Stimulated activated naive B cell treated with anti-CD40 and anti-IgM and Interleukin-4, amounts not matched to agents 10 μg/mL and 1 μg/mL and 100 μg/mL, for 72 hours (primary cell): ENCODE measurements at regions not wholly inside any gene's neighbourhood (a gene's known extent, or its start where the extent isn't known, plus 50 kb on each side); places are given as distances from the start of the nearest gene placed in this dataset.

ENCODE experiments used
- ATAC-seq, 2 donors: fragments of 150-1000 bp; cut with Tn5 transposase; replicated peaks; 2 replicates each; pipeline ENCODE4 v1.10.0; 2021; ENCODE audit warnings: moderate library complexity in 1 of 2
- DNase-seq: peaks from one replicate; pipeline ENCODE4 v3.0.0; 2021
- H3K27ac Mint-ChIP-seq: one replicate; pipeline ENCODE4 v1.8.0; 2022; ENCODE audit warnings: mild to moderate bottlenecking, mixed read lengths
- H3K27me3 Mint-ChIP-seq, 2 donors: one replicate each; pipeline ENCODE4 v1.8.0; 2022; ENCODE audit warnings: mixed read lengths in 2 of 2
- H3K36me3 Mint-ChIP-seq, 2 donors: one replicate each; pipeline ENCODE4 v1.8.0; 2022; ENCODE audit warnings: mixed read lengths in 2 of 2, mild to moderate bottlenecking in 1 of 2
- H3K4me1 Mint-ChIP-seq, 2 donors: one replicate each; pipeline ENCODE4 v1.8.0; 2022; ENCODE audit warnings: mixed read lengths in 2 of 2, mild to moderate bottlenecking in 1 of 2
- H3K4me3 Mint-ChIP-seq, 2 donors: one replicate each; pipeline ENCODE4 v1.8.0; 2022; ENCODE audit warnings: mild to moderate bottlenecking in 2 of 2, mixed read lengths in 2 of 2, moderate library complexity in 1 of 2
- H3K9me3 Mint-ChIP-seq, 2 donors: one replicate each; pipeline ENCODE4 v1.8.0; 2022; ENCODE audit warnings: mixed read lengths in 2 of 2, mild to moderate bottlenecking in 1 of 2

- ATAC-seq = no peak
- H3K4me3 Mint-ChIP-seq = no peak overlapping the region
These were observed 533.2 kb upstream of the TNP1 start for GRCh38 chr2:217392930-217393584.

DNA sequence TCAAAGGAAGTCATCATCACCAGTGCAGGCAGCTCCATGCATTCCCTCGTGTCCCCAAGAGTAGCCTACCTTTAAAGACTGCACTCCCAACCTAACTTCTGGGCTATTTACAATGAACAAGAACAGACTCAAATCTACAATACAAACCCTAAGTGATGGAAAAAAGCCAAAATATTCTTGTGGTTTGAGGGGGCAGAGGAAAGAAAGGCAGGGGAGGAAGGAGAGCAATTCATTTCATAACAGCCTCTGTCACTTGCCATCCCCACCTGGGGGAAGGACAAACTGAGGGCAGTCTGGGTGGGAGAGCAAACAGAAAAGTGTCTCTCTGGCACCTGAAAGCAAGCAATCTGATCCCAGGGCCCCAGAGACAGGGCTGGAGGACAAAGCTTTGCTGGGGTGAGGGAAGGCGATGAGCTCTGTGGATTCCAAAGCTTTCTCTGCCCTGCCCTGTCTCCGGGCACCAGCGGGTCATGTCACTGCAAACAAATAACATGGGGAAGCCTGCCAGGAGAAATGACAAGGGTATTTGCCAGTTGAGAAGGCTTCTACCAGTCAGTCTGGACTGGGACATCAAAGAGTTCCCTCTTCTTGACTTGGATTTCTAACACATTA lies 528.0 kb upstream of the TNP1 start:
- peaks cover 0 to 9% of the 10 kb centered on the region in 2 donors for H3K36me3 Mint-ChIP-seq
- no peak overlapping the region for H3K4me3 Mint-ChIP-seq
- ATAC-seq (no peak), DNase-seq (no peak)
- peaks cover 4 to 6% of the 10 kb centered on the region in 2 donors for H3K27me3 Mint-ChIP-seq
- no peak overlapping the region for H3K27ac Mint-ChIP-seq
- H3K4me1 Mint-ChIP-seq = no peaks in the 10 kb centered on the region
- peaks cover 10 to 15% of the 10 kb centered on the region in 2 donors for H3K9me3 Mint-ChIP-seq

More at GRCh38 chr2:217392930-217393584, 533.2 kb upstream of the TNP1 start:
- DNase-seq = no peak
- Mint-ChIP-seq H3K27ac (no peak overlapping the region), H3K27me3 (peaks cover 0 to 11% of the 10 kb centered on the region in 2 donors), H3K36me3 (peaks cover 0 to 9% of the 10 kb centered on the region in 2 donors), H3K4me1 (no peaks in the 10 kb centered on the region), H3K9me3 (peaks cover 10 to 16% of the 10 kb centered on the region in 2 donors)

- H3K27ac Mint-ChIP-seq = no peak overlapping the region
- peaks cover 4 to 6% of the 10 kb centered on the region in 2 donors for H3K27me3 Mint-ChIP-seq
- ATAC-seq (no peak), DNase-seq (no peak)
- H3K4me3 Mint-ChIP-seq = no peak overlapping the region
- peaks cover 0 to 5% of the 10 kb centered on the region in 2 donors for H3K9me3 Mint-ChIP-seq
- no peaks in the 10 kb centered on the region for H3K4me1 Mint-ChIP-seq
- peaks cover 0 to 4% of the 10 kb centered on the region in 2 donors for H3K36me3 Mint-ChIP-seq
These were observed 526.2 kb upstream of the TNP1 start for GRCh38 chr2:217386041-217386440.

DNA sequence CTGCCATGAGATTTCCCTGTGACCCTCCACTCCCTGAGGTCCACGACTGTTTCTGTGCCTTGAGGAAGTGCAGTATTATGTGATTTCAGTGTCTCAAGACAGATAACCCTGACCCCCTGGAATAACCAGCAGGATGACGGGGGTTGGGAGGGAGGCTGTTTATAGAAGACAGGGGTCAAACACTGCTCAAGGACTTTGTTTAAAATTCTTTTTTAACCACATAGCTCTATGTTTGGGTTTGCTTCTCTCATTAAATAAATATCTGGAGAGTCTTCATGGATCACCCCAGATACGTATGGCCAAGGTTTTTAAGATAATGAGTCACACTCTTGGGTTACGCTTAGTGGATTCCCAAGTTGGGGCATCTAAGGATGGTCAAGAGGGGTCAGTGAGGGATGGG lies 523.8 kb upstream of the TNP1 start:
- no peaks in the 10 kb centered on the region for H3K36me3 Mint-ChIP-seq
- no peaks in the 10 kb centered on the region for H3K9me3 Mint-ChIP-seq
- H3K4me3 Mint-ChIP-seq = no peak overlapping the region
- no peaks in the 10 kb centered on the region for H3K4me1 Mint-ChIP-seq
- no peak for DNase-seq
- H3K27me3 Mint-ChIP-seq = peaks cover 4 to 6% of the 10 kb centered on the region in 2 donors
- ATAC-seq = no peak
- H3K27ac Mint-ChIP-seq = no peak overlapping the region

DNA sequence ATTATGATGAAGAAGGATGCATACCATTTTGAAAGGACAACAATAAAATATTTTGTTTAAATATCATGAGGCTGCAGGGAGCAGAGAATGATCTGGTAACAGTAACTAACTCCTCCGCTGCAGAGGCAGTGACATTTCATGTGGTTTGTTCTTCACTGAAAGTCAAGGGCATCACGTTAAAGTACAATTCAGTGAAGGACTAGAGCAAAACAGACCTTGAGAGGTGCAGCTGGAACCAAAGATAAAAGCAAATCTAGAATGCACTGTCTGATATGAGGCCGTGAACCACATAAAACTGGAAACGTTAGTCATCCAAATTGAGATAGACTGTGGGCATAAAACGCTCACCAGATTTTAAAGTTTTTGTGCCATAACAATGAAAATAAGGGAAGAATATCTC lies 522.9 kb upstream of the TNP1 start:
- H3K36me3 Mint-ChIP-seq = no peaks in the 10 kb centered on the region
- ATAC-seq (no peak), DNase-seq (no peak)
- no peak overlapping the region for H3K27ac Mint-ChIP-seq
- no peaks in the 10 kb centered on the region for H3K4me1 Mint-ChIP-seq
- H3K4me3 Mint-ChIP-seq = no peak overlapping the region
- no peaks in the 10 kb centered on the region for H3K9me3 Mint-ChIP-seq
- peaks cover 4 to 6% of the 10 kb centered on the region in 2 donors for H3K27me3 Mint-ChIP-seq

- Mint-ChIP-seq H3K27ac (no peak overlapping the region), H3K4me1 (no peaks in the 10 kb centered on the region), H3K4me3 (no peak overlapping the region), H3K9me3 (peaks cover 0 to 2% of the 10 kb centered on the region in 2 donors), H3K36me3 (peaks cover 0 to 3% of the 10 kb centered on the region in 2 donors), H3K27me3 (peaks cover 7 to 12% of the 10 kb centered on the region in 2 donors)
- no peak for DNase-seq
- no peak for ATAC-seq
These were observed 519.9 kb upstream of the TNP1 start for GRCh38 chr2:217379807-217380206.

DNA sequence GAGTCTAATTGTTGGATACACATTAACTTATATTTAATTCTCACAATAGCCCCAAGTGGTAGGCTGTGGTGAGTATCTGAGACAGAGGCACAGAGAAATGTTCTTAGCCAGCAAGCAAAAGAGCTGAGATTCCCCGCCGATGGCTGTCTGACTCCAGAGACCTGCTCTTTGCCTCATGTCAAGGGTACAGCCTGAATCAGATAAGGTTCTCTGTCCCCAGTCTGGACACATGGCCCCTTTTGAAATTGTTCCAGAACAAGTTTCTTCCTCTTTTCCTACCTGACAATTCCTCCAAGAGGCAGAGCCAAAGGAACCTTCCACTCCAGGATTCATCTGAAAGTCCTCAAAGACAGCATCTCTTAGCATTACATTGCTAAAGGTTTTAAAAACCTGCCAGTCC lies 512.9 kb upstream of the TNP1 start:
- ATAC-seq (no peak), DNase-seq (no peak)
- Mint-ChIP-seq H3K4me3 (no peak overlapping the region), H3K27me3 (peaks cover 9 to 14% of the 10 kb centered on the region in 2 donors), H3K27ac (no peak overlapping the region), H3K9me3 (peaks cover 0 to 2% of the 10 kb centered on the region in 2 donors), H3K4me1 (no peaks in the 10 kb centered on the region), H3K36me3 (peaks cover 0 to 3% of the 10 kb centered on the region in 2 donors)

DNA sequence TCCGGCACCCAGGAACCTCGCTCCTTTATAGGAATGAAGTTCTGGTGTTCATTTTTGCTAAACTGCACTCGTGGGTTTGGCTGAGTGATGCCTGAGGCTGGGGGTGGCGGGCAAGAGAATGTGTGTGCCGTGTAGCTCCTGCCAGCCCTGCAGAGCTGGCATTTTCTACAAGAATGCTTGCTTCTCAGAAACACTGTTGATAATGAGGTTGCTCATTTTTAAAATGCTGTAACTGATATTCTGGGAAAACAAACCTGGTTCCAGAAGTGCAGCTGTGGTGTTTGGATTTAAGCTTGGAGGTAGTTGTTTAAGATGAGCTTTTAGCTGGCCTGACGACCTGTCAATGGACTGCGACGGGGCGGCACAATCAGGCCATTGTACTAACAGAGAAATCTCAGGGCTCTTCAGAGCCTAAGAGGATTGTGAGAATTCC lies 511.9 kb upstream of the TNP1 start:
- H3K36me3 Mint-ChIP-seq = peaks cover 0 to 3% of the 10 kb centered on the region in 2 donors
- H3K27me3 Mint-ChIP-seq = peaks cover 5 to 14% of the 10 kb centered on the region in 2 donors
- no peak overlapping the region for H3K4me3 Mint-ChIP-seq
- no peaks in the 10 kb centered on the region for H3K9me3 Mint-ChIP-seq
- H3K27ac Mint-ChIP-seq = no peak overlapping the region
- ATAC-seq (no peak), DNase-seq (no peak)
- H3K4me1 Mint-ChIP-seq = no peaks in the 10 kb centered on the region

GRCh38 chr2:217370391-217370790 lies 510.5 kb upstream of the TNP1 start:
- DNase-seq (no peak), ATAC-seq (no peak)
- no peaks in the 10 kb centered on the region for H3K9me3 Mint-ChIP-seq
- no peak overlapping the region for H3K4me3 Mint-ChIP-seq
- no peak overlapping the region for H3K27ac Mint-ChIP-seq
- H3K4me1 Mint-ChIP-seq = no peaks in the 10 kb centered on the region
- H3K27me3 Mint-ChIP-seq = peaks cover 3 to 5% of the 10 kb centered on the region in 2 donors
- H3K36me3 Mint-ChIP-seq = no peaks in the 10 kb centered on the region

DNA sequence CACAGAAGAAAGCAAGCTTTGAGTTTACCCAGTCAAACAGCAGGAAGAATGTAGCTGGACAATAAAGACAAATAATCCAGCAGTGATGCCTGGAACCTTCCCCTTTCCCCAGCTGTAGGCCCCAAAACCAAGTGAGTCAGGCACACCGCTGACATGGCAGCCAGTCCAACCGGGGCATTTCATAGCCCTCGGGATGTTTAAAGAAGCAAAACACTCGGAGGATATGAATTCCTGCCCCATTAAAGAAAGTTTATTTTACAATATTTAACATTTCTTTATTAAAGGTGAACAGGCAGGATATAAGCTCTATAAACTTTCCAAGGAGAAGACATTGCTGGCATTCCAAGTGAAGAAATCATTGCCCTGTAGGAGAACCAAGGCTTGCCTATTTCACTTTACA lies 507.6 kb upstream of the TNP1 start:
- H3K4me3 Mint-ChIP-seq = no peak overlapping the region

DNA sequence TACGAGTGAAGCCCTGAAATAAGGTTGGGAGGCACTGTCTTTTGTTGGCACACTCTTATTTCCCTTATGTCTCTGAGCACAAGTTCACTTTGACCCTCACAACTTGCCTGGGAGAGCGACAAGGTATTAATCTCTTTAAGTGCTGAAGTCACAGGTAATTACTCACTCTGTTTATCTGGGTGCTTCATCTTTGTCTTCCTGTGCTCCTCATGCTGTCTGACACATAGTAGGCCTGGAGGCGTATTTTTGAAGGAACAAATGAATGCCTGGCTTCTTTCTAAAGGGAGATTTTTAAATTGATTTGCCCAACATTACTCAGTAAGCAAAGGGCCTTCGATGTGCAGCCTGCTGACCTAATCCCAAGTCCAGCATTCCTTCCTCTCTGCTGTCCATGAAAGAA lies 507.1 kb upstream of the TNP1 start:
- Mint-ChIP-seq H3K9me3 (no peaks in the 10 kb centered on the region), H3K4me3 (no peak overlapping the region), H3K4me1 (peaks cover 7 to 8% of the 10 kb centered on the region in 2 donors), H3K36me3 (no peaks in the 10 kb centered on the region), H3K27ac (no peak overlapping the region), H3K27me3 (peaks cover 8 to 17% of the 10 kb centered on the region in 2 donors)
- ATAC-seq (no peak), DNase-seq (no peak)

More for the DNA sequence above, 507.6 kb upstream of the TNP1 start:
- no peaks in the 10 kb centered on the region for H3K36me3 Mint-ChIP-seq
- H3K4me1 Mint-ChIP-seq = peaks cover 7 to 8% of the 10 kb centered on the region in 2 donors
- H3K9me3 Mint-ChIP-seq = no peaks in the 10 kb centered on the region
- DNase-seq (no peak), ATAC-seq (no peak)
- H3K27me3 Mint-ChIP-seq = peaks cover 4 to 21% of the 10 kb centered on the region in 2 donors
- H3K27ac Mint-ChIP-seq = no peak overlapping the region

- Mint-ChIP-seq H3K9me3 (no peaks in the 10 kb centered on the region), H3K27ac (no peak overlapping the region), H3K27me3 (peaks cover 8 to 16% of the 10 kb centered on the region in 2 donors), H3K4me3 (no peak overlapping the region), H3K4me1 (peaks cover 7 to 8% of the 10 kb centered on the region in 2 donors), H3K36me3 (no peaks in the 10 kb centered on the region)
- no peak for ATAC-seq
- no peak for DNase-seq
These were observed 506.5 kb upstream of the TNP1 start for GRCh38 chr2:217366266-217366895.

DNA sequence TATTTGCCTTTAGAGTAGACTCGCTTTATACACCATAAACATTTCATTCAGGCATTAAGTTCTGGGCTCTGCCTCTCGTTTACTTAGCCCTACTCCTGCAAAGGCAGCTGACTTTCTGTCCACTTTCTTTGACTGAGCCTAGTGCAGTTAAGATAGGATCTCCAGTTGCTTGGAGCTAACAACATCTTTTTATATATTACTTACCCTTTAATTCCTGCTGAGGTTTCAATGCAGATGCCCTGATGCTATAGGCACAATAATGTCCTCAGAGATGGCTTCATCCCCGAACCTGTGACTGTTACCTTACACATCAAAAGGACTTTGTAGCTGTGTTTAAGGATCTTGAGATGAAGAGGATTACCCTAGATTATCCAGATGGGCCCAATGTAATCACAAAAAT lies 505.8 kb upstream of the TNP1 start:
- Mint-ChIP-seq H3K27ac (no peak overlapping the region), H3K4me3 (no peak overlapping the region), H3K4me1 (peaks cover 7 to 8% of the 10 kb centered on the region in 2 donors), H3K27me3 (peaks cover 8 to 16% of the 10 kb centered on the region in 2 donors), H3K9me3 (no peaks in the 10 kb centered on the region), H3K36me3 (no peaks in the 10 kb centered on the region)
- no peak for DNase-seq
- no peak for ATAC-seq

- Mint-ChIP-seq H3K27me3 (peaks cover 8 to 16% of the 10 kb centered on the region in 2 donors), H3K4me1 (peaks cover 7 to 8% of the 10 kb centered on the region in 2 donors), H3K27ac (no peak overlapping the region), H3K4me3 (no peak overlapping the region), H3K9me3 (no peaks in the 10 kb centered on the region), H3K36me3 (no peaks in the 10 kb centered on the region)
- DNase-seq = no peak
- ATAC-seq = no peak
These were observed 504.4 kb upstream of the TNP1 start for GRCh38 chr2:217364224-217364623.

DNA sequence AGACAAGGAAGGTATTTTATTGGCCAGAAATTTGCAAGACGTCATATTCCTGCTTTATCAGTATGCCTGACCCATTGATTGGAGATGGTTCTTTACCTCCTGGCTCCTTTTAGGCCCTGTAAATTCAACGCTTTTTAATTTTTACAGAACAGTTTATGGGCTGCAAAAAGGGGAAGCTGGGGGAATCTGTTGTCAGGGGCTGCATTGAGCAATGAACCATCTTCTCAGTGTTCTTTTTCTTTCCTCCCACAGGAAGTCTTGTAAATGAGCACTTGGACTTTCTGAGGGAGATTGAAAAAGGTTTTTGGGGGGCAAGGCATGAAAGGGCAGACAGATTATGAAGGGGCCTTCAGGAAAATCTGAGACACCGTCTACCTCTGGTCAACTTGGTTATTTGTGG lies 503.6 kb upstream of the TNP1 start:
- no peaks in the 10 kb centered on the region for H3K36me3 Mint-ChIP-seq
- H3K27me3 Mint-ChIP-seq = peaks cover 16% of the 10 kb centered on the region in 2 donors
- no peaks in the 10 kb centered on the region for H3K9me3 Mint-ChIP-seq
- H3K27ac Mint-ChIP-seq = no peak overlapping the region
- H3K4me3 Mint-ChIP-seq = no peak overlapping the region
- ATAC-seq = no peak
- DNase-seq = no peak
- H3K4me1 Mint-ChIP-seq = peaks cover 7 to 8% of the 10 kb centered on the region in 2 donors
